OCI-LY3 (cell line): ENCODE measurements at regions not wholly inside any gene's neighbourhood (a gene's known extent, or its start where the extent isn't known, plus 50 kb on each side); places are given as distances from the start of the nearest gene placed in this dataset.

ENCODE experiments used
- H2AFZ ChIP-seq: fragments of 200-600, 300-600 bp; shearing (Covaris generic); 2 replicates; pipeline ENCODE4 v1.6.0; 2014; ENCODE audit warnings: antibody characterized with exemption, low read depth, low read length
- H3K27ac ChIP-seq: fragments of 200-600, 300-600 bp; sonication (generic); 2 replicates; pipeline ENCODE4 v1.5.1; 2014; ENCODE audit warnings: mild to moderate bottlenecking, low read length, moderate library complexity, mixed read lengths
- H3K27me3 ChIP-seq: fragments of 200-600, 300-600 bp; sonication (generic); 2 replicates; pipeline ENCODE4 v1.6.1; 2014; ENCODE audit warnings: low read depth, low read length, mixed read lengths
- H3K36me3 ChIP-seq: fragments of 200-600, 300-600 bp; sonication (generic); replicated peaks from 2 replicates; pipeline ENCODE3; 2014; ENCODE audit warnings: low read depth, low read length, mixed read lengths
- H3K4me1 ChIP-seq: fragments of 300-600, 200-600 bp; sonication (generic); 2 replicates; pipeline ENCODE4 v1.6.1; 2014; ENCODE audit warnings: low read length, mixed read lengths
- H3K4me2 ChIP-seq: fragments of 200-600, 300-600 bp; sonication (generic); 2 replicates; pipeline ENCODE4 v1.6.1; 2014; ENCODE audit warnings: low read length, mixed read lengths
- H3K4me3 ChIP-seq: fragments of 300-600, 200-600 bp; sonication (generic); 2 replicates; pipeline ENCODE4 v1.5.1; 2014; ENCODE audit warnings: antibody characterized with exemption, mild to moderate bottlenecking, low read length, moderate library complexity
- H3K79me2 ChIP-seq: fragments of 300-600, 200-600 bp; shearing (Covaris generic); 2 replicates; pipeline ENCODE4 v1.6.1; 2014; ENCODE audit warnings: mild to moderate bottlenecking, low read length, mixed read lengths
- H3K9ac ChIP-seq: fragments of 300-600, 200-600 bp; shearing (Covaris generic); 2 replicates; pipeline ENCODE4 v1.6.0; 2014; ENCODE audit warnings: mild to moderate bottlenecking, low read length, moderate library complexity
- H3K9me3 ChIP-seq: fragments of 200-600, 300-600 bp; shearing (Covaris generic); 2 replicates; pipeline ENCODE4 v1.6.1; 2014; ENCODE audit warnings: low read length, mixed read lengths; ENCODE audit not compliant: insufficient read depth
- H4K20me1 ChIP-seq: fragments of 200-600, 300-600 bp; sonication (generic); 2 replicates; pipeline ENCODE4 v1.6.1; 2016; ENCODE audit warnings: low read length, mixed read lengths; ENCODE audit not compliant: insufficient read depth
- EZH2phosphoT487 ChIP-seq: fragments of 200-600 bp; shearing (Covaris generic); IDR thresholded peaks from 2 replicates; pipeline ENCODE4 v1.6.1; 2018; ENCODE audit warnings: antibody characterized with exemption, mixed run types, low read depth
- TF ChIP-seq, protein P1 (sequence below): fragments of 200-600, 300-600 bp; sonication (generic); IDR thresholded peaks from 2 replicates; pipeline ENCODE4 v1.5.1; 2014; ENCODE audit warnings: antibody characterized with exemption, low read length, low read depth

DNA sequence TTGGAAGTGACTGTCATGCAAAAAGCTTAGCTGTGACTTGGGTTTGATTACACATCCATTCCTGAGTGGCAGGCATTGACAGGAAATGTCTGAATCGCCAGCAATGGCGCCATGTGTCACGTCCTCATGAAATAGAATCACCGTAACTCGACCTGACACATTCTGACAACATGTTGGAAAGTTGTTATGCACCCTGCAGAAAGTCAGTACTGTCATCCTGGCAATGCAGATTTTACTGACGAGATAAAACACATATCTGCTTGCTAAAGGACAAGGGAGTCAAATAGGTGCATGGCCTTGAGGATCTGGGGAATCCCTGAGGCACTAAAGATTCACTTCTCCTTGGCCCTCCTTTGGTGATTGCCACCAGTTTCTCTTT lies 344.2 kb downstream of the SPATA31D1 start:
- H3K9ac ChIP-seq = no peak overlapping the region
- H2AFZ ChIP-seq = no peak overlapping the region
- H3K4me1 ChIP-seq = no peaks in the 10 kb centered on the region
- H4K20me1 ChIP-seq = no peaks in the 10 kb centered on the region
- TF ChIP-seq EZH2phosphoT487 = no peak
- TF ChIP-seq, protein P1, sequence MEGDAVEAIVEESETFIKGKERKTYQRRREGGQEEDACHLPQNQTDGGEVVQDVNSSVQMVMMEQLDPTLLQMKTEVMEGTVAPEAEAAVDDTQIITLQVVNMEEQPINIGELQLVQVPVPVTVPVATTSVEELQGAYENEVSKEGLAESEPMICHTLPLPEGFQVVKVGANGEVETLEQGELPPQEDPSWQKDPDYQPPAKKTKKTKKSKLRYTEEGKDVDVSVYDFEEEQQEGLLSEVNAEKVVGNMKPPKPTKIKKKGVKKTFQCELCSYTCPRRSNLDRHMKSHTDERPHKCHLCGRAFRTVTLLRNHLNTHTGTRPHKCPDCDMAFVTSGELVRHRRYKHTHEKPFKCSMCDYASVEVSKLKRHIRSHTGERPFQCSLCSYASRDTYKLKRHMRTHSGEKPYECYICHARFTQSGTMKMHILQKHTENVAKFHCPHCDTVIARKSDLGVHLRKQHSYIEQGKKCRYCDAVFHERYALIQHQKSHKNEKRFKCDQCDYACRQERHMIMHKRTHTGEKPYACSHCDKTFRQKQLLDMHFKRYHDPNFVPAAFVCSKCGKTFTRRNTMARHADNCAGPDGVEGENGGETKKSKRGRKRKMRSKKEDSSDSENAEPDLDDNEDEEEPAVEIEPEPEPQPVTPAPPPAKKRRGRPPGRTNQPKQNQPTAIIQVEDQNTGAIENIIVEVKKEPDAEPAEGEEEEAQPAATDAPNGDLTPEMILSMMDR = no peak
- no peaks in the 10 kb centered on the region for H3K36me3 ChIP-seq
- H3K27ac ChIP-seq = no peak overlapping the region
- no peaks in the 10 kb centered on the region for H3K79me2 ChIP-seq
- H3K9me3 ChIP-seq = no peaks in the 10 kb centered on the region
- no peak overlapping the region for H3K4me2 ChIP-seq
- no peak overlapping the region for H3K4me3 ChIP-seq
- H3K27me3 ChIP-seq = no peaks in the 10 kb centered on the region

DNA sequence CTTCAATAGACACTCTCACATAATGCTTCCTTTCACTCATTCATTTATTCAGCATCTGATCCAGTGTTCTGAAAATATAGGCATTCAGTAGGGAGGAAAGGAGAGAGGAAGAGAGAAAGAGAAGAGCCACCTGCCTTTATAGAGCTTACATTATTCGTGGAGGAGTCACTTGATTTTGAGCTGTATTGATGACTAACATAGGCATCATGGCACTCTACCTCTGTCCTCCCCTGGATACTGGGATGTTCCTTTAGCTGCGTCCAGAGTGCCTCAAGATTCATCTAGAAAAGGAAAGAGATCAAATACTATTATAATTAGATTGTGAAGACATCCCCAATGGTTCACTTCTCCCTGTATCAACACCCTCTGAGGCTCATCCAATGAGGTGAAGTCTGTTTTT lies 345.1 kb downstream of the SPATA31D1 start:
- Histone ChIP-seq H2AFZ (no peak overlapping the region), H3K9ac (no peak overlapping the region), H3K27ac (no peak overlapping the region), H4K20me1 (no peaks in the 10 kb centered on the region), H3K79me2 (no peaks in the 10 kb centered on the region), H3K9me3 (no peaks in the 10 kb centered on the region), H3K4me2 (no peak overlapping the region), H3K4me3 (no peak overlapping the region), H3K36me3 (no peaks in the 10 kb centered on the region), H3K27me3 (no peaks in the 10 kb centered on the region), H3K4me1 (no peaks in the 10 kb centered on the region)
- no peak for TF ChIP-seq EZH2phosphoT487
- TF ChIP-seq, protein P1 = no peak

DNA sequence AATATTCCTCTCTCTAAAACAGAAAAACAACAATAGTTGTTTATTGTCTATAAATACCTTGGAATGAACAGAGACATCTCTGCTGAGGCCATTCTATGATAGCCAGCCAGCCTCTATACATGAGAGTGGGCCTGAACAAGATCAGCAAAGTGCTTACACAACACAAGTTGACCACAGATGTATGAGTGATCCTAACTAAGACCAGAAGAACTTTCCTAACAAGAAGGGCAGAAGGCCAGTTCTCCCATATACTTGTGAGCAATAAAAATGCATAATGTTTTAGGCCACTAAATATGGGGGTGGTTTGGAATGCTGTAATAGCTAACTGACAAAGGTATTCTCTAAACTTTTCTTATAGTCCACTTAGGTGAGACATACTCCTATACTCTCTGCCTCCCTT lies 345.7 kb downstream of the SPATA31D1 start:
- no peak for TF ChIP-seq EZH2phosphoT487
- TF ChIP-seq, protein P1 = no peak
- Histone ChIP-seq H2AFZ (no peak overlapping the region), H3K9me3 (no peaks in the 10 kb centered on the region), H3K27ac (no peak overlapping the region), H3K9ac (no peak overlapping the region), H3K27me3 (no peaks in the 10 kb centered on the region), H4K20me1 (no peaks in the 10 kb centered on the region), H3K4me1 (no peaks in the 10 kb centered on the region), H3K4me3 (no peak overlapping the region), H3K4me2 (no peak overlapping the region), H3K36me3 (no peaks in the 10 kb centered on the region), H3K79me2 (no peaks in the 10 kb centered on the region)

DNA sequence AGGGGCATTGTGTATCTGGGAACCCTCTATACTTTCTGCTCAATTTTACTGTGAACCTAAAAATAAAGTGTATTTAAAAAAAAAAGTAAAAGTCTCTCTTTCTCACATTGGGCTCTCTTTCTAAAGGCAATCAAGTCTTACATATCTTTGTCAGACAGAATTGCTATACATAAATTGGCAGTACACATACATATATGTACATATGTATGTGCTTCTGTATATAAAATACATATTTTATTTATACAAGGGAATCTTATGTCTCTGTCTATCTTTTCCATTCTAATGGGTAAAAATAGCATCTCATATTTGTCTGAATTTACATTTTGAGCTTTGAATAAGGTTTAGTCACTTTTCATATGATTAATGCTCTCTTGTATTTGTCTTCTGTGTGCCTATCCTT lies 348.8 kb downstream of the SPATA31D1 start:
- Histone ChIP-seq H3K27ac (no peak overlapping the region), H2AFZ (no peak overlapping the region), H3K27me3 (no peaks in the 10 kb centered on the region), H3K79me2 (no peaks in the 10 kb centered on the region), H3K9me3 (no peaks in the 10 kb centered on the region), H3K4me3 (no peak overlapping the region), H3K4me1 (no peaks in the 10 kb centered on the region), H4K20me1 (no peaks in the 10 kb centered on the region), H3K36me3 (no peaks in the 10 kb centered on the region), H3K9ac (no peak overlapping the region), H3K4me2 (no peak overlapping the region)
- no peak for TF ChIP-seq EZH2phosphoT487
- TF ChIP-seq, protein P1 = no peak
